ENCODE measurements at regions not wholly inside any gene's neighbourhood (a gene's known extent, or its start where the extent isn't known, plus 50 kb on each side); places are given as distances from the start of the nearest gene placed in this dataset.
"Not testable (repeated sequence)": the region's sequence is repeated elsewhere in the genome, so short reads cannot be mapped to it uniquely, and the experiment has no call there.

GRCh38 chr1:221965252-221965651, 223.4 kb upstream of the DUSP10 start:
- no peak for DNase-seq
- Histone ChIP-seq H3K4me3 (no peak overlapping the region), H3K36me3 (no peaks in the 10 kb centered on the region), H3K9me3 (no peaks in the 10 kb centered on the region), H3K27ac (peak overlapping the region; percentile 41), H3K9ac (ENCODE audit: low read depth in 2 of 2, low read length in 2 of 2) (no peak overlapping the region), H3K27me3 (no peaks in the 10 kb centered on the region), H3K4me1 (no peaks in the 10 kb centered on the region)
- intact Hi-C loops (cut with DNase I) = no loop called here
- TF ChIP-seq CTCF (IDR thresholded peaks at IDR 0.05) = no peak

- no peaks in the 10 kb centered on the region for H3K27me3 ChIP-seq
- no peak overlapping the region for H3K27ac ChIP-seq
- no peak overlapping the region for H3K9ac ChIP-seq (ENCODE audit: low read depth in 2 of 2, low read length in 2 of 2)
- no peaks in the 10 kb centered on the region for H3K4me1 ChIP-seq
- TF ChIP-seq CTCF (IDR thresholded peaks at IDR 0.05) = no peak
- DNase-seq = no peak
- H3K9me3 ChIP-seq = no peaks in the 10 kb centered on the region
- H3K4me3 ChIP-seq = no peak overlapping the region
- intact Hi-C loops (cut with DNase I) = no loop called here
- no peaks in the 10 kb centered on the region for H3K36me3 ChIP-seq
Observed at GRCh38 chr1:221963742-221964141, 221.9 kb upstream of the DUSP10 start.

GRCh38 chr1:221962385-221962784, 220.5 kb upstream of the DUSP10 start:
- H3K36me3 ChIP-seq = no peaks in the 10 kb centered on the region
- no peak overlapping the region for H3K27ac ChIP-seq
- H3K27me3 ChIP-seq = no peaks in the 10 kb centered on the region
- no peaks in the 10 kb centered on the region for H3K9me3 ChIP-seq
- no peak for DNase-seq
- no peaks in the 10 kb centered on the region for H3K4me1 ChIP-seq
- no peak for TF ChIP-seq CTCF (IDR thresholded peaks at IDR 0.05)
- no peak overlapping the region for H3K9ac ChIP-seq (ENCODE audit: low read depth in 2 of 2, low read length in 2 of 2)
- intact Hi-C loops (cut with DNase I) = no loop called here
- no peak overlapping the region for H3K4me3 ChIP-seq

- Histone ChIP-seq H3K9me3 (no peaks in the 10 kb centered on the region), H3K27me3 (no peaks in the 10 kb centered on the region), H3K36me3 (no peaks in the 10 kb centered on the region), H3K4me3 (no peak overlapping the region), H3K27ac (no peak overlapping the region), H3K9ac (ENCODE audit: low read depth in 2 of 2, low read length in 2 of 2) (no peak overlapping the region), H3K4me1 (no peaks in the 10 kb centered on the region)
- no peak for DNase-seq
- intact Hi-C loops (cut with DNase I) = no loop called here
- no peak for TF ChIP-seq CTCF (IDR thresholded peaks at IDR 0.05)
Observed at GRCh38 chr1:221961532-221962292, 219.8 kb upstream of the DUSP10 start.

- H3K36me3 ChIP-seq; H3K4me1 ChIP-seq; H3K27me3 ChIP-seq; DNase-seq; intact Hi-C loops (cut with DNase I); H3K9me3 ChIP-seq; H3K27ac ChIP-seq; H3K4me3 ChIP-seq; H3K9ac ChIP-seq (ENCODE audit: low read depth in 2 of 2, low read length in 2 of 2): not testable (repeated sequence)
Observed at GRCh38 chr1:221958161-221958562, 216.3 kb upstream of the DUSP10 start.

- H3K27ac ChIP-seq; H3K9me3 ChIP-seq; H3K4me3 ChIP-seq; DNase-seq; H3K27me3 ChIP-seq; intact Hi-C loops (cut with DNase I); H3K36me3 ChIP-seq; H3K9ac ChIP-seq (ENCODE audit: low read depth in 2 of 2, low read length in 2 of 2); H3K4me1 ChIP-seq: not testable (repeated sequence)
Observed at GRCh38 chr1:221957350-221957749, 215.5 kb upstream of the DUSP10 start.
